OCI-LY3 (cell line): ENCODE measurements at regions not wholly inside any gene's neighbourhood (a gene's known extent, or its start where the extent isn't known, plus 50 kb on each side); places are given as distances from the start of the nearest gene placed in this dataset.

ENCODE experiments used
- H2AFZ ChIP-seq: fragments of 200-600, 300-600 bp; shearing (Covaris generic); 2 replicates; pipeline ENCODE4 v1.6.0; 2014; ENCODE audit warnings: antibody characterized with exemption, low read depth, low read length
- H3K27ac ChIP-seq: fragments of 200-600, 300-600 bp; sonication (generic); 2 replicates; pipeline ENCODE4 v1.5.1; 2014; ENCODE audit warnings: mild to moderate bottlenecking, low read length, moderate library complexity, mixed read lengths
- H3K27me3 ChIP-seq: fragments of 200-600, 300-600 bp; sonication (generic); 2 replicates; pipeline ENCODE4 v1.6.1; 2014; ENCODE audit warnings: low read depth, low read length, mixed read lengths
- H3K36me3 ChIP-seq: fragments of 200-600, 300-600 bp; sonication (generic); replicated peaks from 2 replicates; pipeline ENCODE3; 2014; ENCODE audit warnings: low read depth, low read length, mixed read lengths
- H3K4me1 ChIP-seq: fragments of 300-600, 200-600 bp; sonication (generic); 2 replicates; pipeline ENCODE4 v1.6.1; 2014; ENCODE audit warnings: low read length, mixed read lengths
- H3K4me2 ChIP-seq: fragments of 200-600, 300-600 bp; sonication (generic); 2 replicates; pipeline ENCODE4 v1.6.1; 2014; ENCODE audit warnings: low read length, mixed read lengths
- H3K4me3 ChIP-seq: fragments of 300-600, 200-600 bp; sonication (generic); 2 replicates; pipeline ENCODE4 v1.5.1; 2014; ENCODE audit warnings: antibody characterized with exemption, mild to moderate bottlenecking, low read length, moderate library complexity
- H3K79me2 ChIP-seq: fragments of 300-600, 200-600 bp; shearing (Covaris generic); 2 replicates; pipeline ENCODE4 v1.6.1; 2014; ENCODE audit warnings: mild to moderate bottlenecking, low read length, mixed read lengths
- H3K9ac ChIP-seq: fragments of 300-600, 200-600 bp; shearing (Covaris generic); 2 replicates; pipeline ENCODE4 v1.6.0; 2014; ENCODE audit warnings: mild to moderate bottlenecking, low read length, moderate library complexity
- H3K9me3 ChIP-seq: fragments of 200-600, 300-600 bp; shearing (Covaris generic); 2 replicates; pipeline ENCODE4 v1.6.1; 2014; ENCODE audit warnings: low read length, mixed read lengths; ENCODE audit not compliant: insufficient read depth
- H4K20me1 ChIP-seq: fragments of 200-600, 300-600 bp; sonication (generic); 2 replicates; pipeline ENCODE4 v1.6.1; 2016; ENCODE audit warnings: low read length, mixed read lengths; ENCODE audit not compliant: insufficient read depth
- CTCF ChIP-seq: fragments of 200-600, 300-600 bp; sonication (generic); IDR thresholded peaks from 2 replicates; pipeline ENCODE4 v1.5.1; 2014; ENCODE audit warnings: antibody characterized with exemption, low read length, low read depth
- EZH2phosphoT487 ChIP-seq: fragments of 200-600 bp; shearing (Covaris generic); IDR thresholded peaks from 2 replicates; pipeline ENCODE4 v1.6.1; 2018; ENCODE audit warnings: antibody characterized with exemption, mixed run types, low read depth

- Histone ChIP-seq H3K9ac (no peak overlapping the region), H3K27me3 (no peaks in the 10 kb centered on the region), H3K36me3 (no peaks in the 10 kb centered on the region), H3K4me1 (no peaks in the 10 kb centered on the region), H4K20me1 (no peaks in the 10 kb centered on the region), H3K4me3 (no peak overlapping the region), H3K27ac (no peak overlapping the region), H3K79me2 (no peaks in the 10 kb centered on the region), H3K4me2 (no peak overlapping the region), H2AFZ (no peak overlapping the region), H3K9me3 (no peaks in the 10 kb centered on the region)
- TF ChIP-seq CTCF (no peak), EZH2phosphoT487 (no peak)
Measured at GRCh38 chrY:8821106-8821505, 516.2 kb upstream of the TSPY4 start.

GRCh38 chrY:8852278-8852677 is 485.0 kb upstream of the TSPY4 start:
- no peaks in the 10 kb centered on the region for H3K36me3 ChIP-seq
- no peak overlapping the region for H2AFZ ChIP-seq
- no peak for TF ChIP-seq CTCF
- no peak for TF ChIP-seq EZH2phosphoT487
- H3K9ac ChIP-seq, result no peak overlapping the region
- H3K4me1 ChIP-seq, result no peaks in the 10 kb centered on the region; the same call in 1 of the 2 replicates
- H3K4me2 ChIP-seq, result no peak overlapping the region
- H3K27ac ChIP-seq, result no peak overlapping the region
- H3K79me2 ChIP-seq, result no peaks in the 10 kb centered on the region
- H4K20me1 ChIP-seq, result no peaks in the 10 kb centered on the region
- no peaks in the 10 kb centered on the region for H3K9me3 ChIP-seq
- H3K27me3 ChIP-seq, result no peaks in the 10 kb centered on the region
- H3K4me3 ChIP-seq, result no peak overlapping the region

GRCh38 chrY:8888371-8888770 is 448.9 kb upstream of the TSPY4 start:
- H4K20me1 ChIP-seq, result no peaks in the 10 kb centered on the region
- H3K4me3 ChIP-seq, result no peak overlapping the region
- no peak overlapping the region for H3K9ac ChIP-seq
- H3K79me2 ChIP-seq, result no peaks in the 10 kb centered on the region
- H3K4me2 ChIP-seq, result no peak overlapping the region
- TF ChIP-seq CTCF (no peak), EZH2phosphoT487 (no peak)
- H3K4me1 ChIP-seq, result no peaks in the 10 kb centered on the region
- H3K36me3 ChIP-seq, result no peaks in the 10 kb centered on the region
- no peaks in the 10 kb centered on the region for H3K9me3 ChIP-seq
- no peak overlapping the region for H2AFZ ChIP-seq
- H3K27me3 ChIP-seq, result no peaks in the 10 kb centered on the region
- no peak overlapping the region for H3K27ac ChIP-seq

GRCh38 chrY:8897876-8898275 is 439.4 kb upstream of the TSPY4 start:
- Histone ChIP-seq H3K36me3 (no peaks in the 10 kb centered on the region), H3K27ac (no peak overlapping the region), H3K27me3 (no peaks in the 10 kb centered on the region), H3K4me1 (0 out of 2 replicates have a peak, but pooled peaks cover 4% of the 10 kb centered on the region), H4K20me1 (no peaks in the 10 kb centered on the region), H3K4me2 (no peak overlapping the region), H3K79me2 (no peaks in the 10 kb centered on the region), H3K9ac (no peak overlapping the region), H2AFZ (no peak overlapping the region), H3K4me3 (no peak overlapping the region), H3K9me3 (no peaks in the 10 kb centered on the region)
- TF ChIP-seq CTCF (no peak), EZH2phosphoT487 (no peak)
